Thoracic aorta (tissue), 2 donors: ENCODE measurements at regions not wholly inside any gene's neighbourhood (a gene's known extent, or its start where the extent isn't known, plus 50 kb on each side); places are given as distances from the start of the nearest gene placed in this dataset.

Source experiments
- ATAC-seq: fragments of 150-250 bp; one replicate; pipeline ENCODE4 v1.8.0; 2017; ENCODE audit warnings: low read depth; ENCODE audit not compliant: insufficient number of reproducible peaks, low FRiP score
- DNase-seq: peaks from one replicate; pipeline ENCODE4 v3.0.0-alpha.2; 2020; ENCODE audit warnings: low spot score
- H3K27ac ChIP-seq, 2 donors: fragments of 200-600 bp; sonication (generic); 1 replicate in 1 of 2; 2 replicates in 1 of 2; pipeline ENCODE4 v1.5.1; 2016; ENCODE audit warnings: mild to moderate bottlenecking in 2 of 2, moderate library complexity in 2 of 2
- H3K27me3 ChIP-seq: fragments of 200-600 bp; sonication (generic); replicated peaks from 2 replicates; pipeline ENCODE4 v1.6.0; 2016; ENCODE audit warnings: mild to moderate bottlenecking; ENCODE audit not compliant: insufficient read depth
- H3K36me3 ChIP-seq: fragments of 200-600 bp; sonication (generic); one replicate; pipeline ENCODE4 v1.5.1; 2016
- H3K4me1 ChIP-seq, 2 donors: fragments of 200-600 bp; sonication (generic); 1 replicate in 1 of 2; 2 replicates in 1 of 2; pipeline versions ENCODE4 v1.5.1 to v1.6.0; 2016; ENCODE audit warnings: low read depth in 2 of 2, mild to moderate bottlenecking in 1 of 2; ENCODE audit not compliant: control insufficient read depth in 1 of 2
- H3K4me3 ChIP-seq: fragments of 200-600 bp; sonication (generic); 2 replicates; pipeline ENCODE4 v1.5.1; 2016; ENCODE audit warnings: mild to moderate bottlenecking
- H3K9me3 ChIP-seq: fragments of 200-600 bp; sonication (generic); 2 replicates; pipeline ENCODE4 v1.5.1; 2016
- TF ChIP-seq, protein P1 (sequence below): fragments of 200-600 bp; sonication (generic); IDR thresholded peaks from one replicate; pipeline ENCODE4 v1.5.1; 2019; ENCODE audit warnings: antibody characterized with exemption

DNA sequence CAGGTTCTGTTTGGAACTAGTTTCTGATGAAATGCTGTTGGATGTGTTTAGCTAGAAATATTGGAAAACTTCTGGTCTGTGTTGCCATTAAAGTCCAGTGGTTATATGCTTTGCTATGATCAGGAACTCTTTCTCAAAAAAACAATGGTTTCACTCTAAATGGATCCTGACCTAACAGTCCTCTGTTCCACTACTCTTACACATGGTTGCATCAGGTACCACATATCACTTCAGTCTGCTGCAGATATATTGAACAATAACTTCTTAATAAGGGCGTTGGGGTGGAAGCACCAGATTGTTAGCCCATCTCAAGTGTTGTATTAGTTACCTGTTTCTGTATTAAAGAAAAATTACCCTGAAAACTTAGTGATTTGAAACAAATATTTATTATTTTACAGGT lies 676.6 kb upstream of the GCFC2 start:
- TF ChIP-seq, protein P1, sequence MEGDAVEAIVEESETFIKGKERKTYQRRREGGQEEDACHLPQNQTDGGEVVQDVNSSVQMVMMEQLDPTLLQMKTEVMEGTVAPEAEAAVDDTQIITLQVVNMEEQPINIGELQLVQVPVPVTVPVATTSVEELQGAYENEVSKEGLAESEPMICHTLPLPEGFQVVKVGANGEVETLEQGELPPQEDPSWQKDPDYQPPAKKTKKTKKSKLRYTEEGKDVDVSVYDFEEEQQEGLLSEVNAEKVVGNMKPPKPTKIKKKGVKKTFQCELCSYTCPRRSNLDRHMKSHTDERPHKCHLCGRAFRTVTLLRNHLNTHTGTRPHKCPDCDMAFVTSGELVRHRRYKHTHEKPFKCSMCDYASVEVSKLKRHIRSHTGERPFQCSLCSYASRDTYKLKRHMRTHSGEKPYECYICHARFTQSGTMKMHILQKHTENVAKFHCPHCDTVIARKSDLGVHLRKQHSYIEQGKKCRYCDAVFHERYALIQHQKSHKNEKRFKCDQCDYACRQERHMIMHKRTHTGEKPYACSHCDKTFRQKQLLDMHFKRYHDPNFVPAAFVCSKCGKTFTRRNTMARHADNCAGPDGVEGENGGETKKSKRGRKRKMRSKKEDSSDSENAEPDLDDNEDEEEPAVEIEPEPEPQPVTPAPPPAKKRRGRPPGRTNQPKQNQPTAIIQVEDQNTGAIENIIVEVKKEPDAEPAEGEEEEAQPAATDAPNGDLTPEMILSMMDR, result no peak
- no peak for ATAC-seq
- no peaks in the 10 kb centered on the region for H3K36me3 ChIP-seq
- H3K4me3 ChIP-seq, result no peak overlapping the region
- no peaks in the 10 kb centered on the region for H3K27me3 ChIP-seq
- no peak for DNase-seq
- H3K4me1 ChIP-seq, result no peaks in the 10 kb centered on the region
- no peaks in the 10 kb centered on the region for H3K9me3 ChIP-seq
- no peak overlapping the region for H3K27ac ChIP-seq

GRCh38 chr2:76385943-76386342 lies 675.2 kb upstream of the GCFC2 start:
- DNase-seq (no peak), ATAC-seq (no peak)
- H3K4me1 ChIP-seq, result no peaks in the 10 kb centered on the region
- H3K36me3 ChIP-seq, result no peaks in the 10 kb centered on the region
- TF ChIP-seq, protein P1, result no peak
- H3K4me3 ChIP-seq, result no peak overlapping the region
- H3K9me3 ChIP-seq, result no peaks in the 10 kb centered on the region
- H3K27ac ChIP-seq, result no peak overlapping the region
- H3K27me3 ChIP-seq, result no peaks in the 10 kb centered on the region

GRCh38 chr2:76381624-76382023 lies 670.9 kb upstream of the GCFC2 start:
- H3K4me1 ChIP-seq, result no peaks in the 10 kb centered on the region
- no peaks in the 10 kb centered on the region for H3K9me3 ChIP-seq
- TF ChIP-seq, protein P1, result no peak
- H3K27me3 ChIP-seq, result no peaks in the 10 kb centered on the region
- no peak overlapping the region for H3K4me3 ChIP-seq
- no peak overlapping the region for H3K27ac ChIP-seq
- DNase-seq (no peak), ATAC-seq (no peak)
- H3K36me3 ChIP-seq, result no peaks in the 10 kb centered on the region

DNA sequence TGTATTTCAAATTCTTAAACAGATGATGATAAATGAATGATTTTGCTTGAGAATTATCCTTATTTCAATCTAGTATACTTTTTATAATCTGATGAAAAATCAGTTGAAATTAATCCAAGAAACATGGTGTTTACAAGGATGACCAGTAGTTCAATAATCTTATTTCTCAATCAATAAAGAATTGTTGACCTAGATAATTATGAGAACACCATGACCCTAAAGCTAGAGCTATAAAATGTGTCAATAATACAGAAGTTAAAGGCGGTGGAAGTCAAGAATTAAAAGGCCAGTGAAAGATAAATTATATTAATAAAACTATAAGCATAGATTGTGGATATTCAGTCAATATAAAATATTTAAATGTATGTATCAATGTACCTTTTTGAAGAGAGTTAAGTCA lies 667.4 kb upstream of the GCFC2 start:
- TF ChIP-seq, protein P1, result no peak

DNA sequence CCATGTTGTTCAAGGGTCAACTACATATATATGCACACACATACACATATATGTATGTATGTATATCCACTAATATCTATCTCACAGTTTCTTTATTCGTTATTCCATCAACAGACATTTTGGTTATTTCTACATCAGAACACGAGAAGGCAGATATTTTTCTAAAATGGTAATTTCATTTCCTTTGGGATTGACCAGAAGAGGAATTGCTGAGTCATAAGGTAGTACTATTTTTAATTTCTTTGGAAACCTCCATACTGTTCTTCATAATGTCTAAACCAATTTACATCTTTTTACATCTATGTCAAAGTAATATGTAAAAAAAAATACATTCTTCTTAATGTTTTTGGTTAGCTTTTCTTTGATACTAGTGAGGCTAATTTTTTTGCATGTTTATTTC lies 630.7 kb upstream of the GCFC2 start:
- ATAC-seq (no peak), DNase-seq (no peak)
- Histone ChIP-seq H3K27ac (no peak overlapping the region), H3K36me3 (no peaks in the 10 kb centered on the region), H3K27me3 (no peaks in the 10 kb centered on the region), H3K4me1 (no peaks in the 10 kb centered on the region), H3K9me3 (no peaks in the 10 kb centered on the region), H3K4me3 (no peak overlapping the region)
- TF ChIP-seq, protein P1, result no peak

More for the DNA sequence above, 667.4 kb upstream of the GCFC2 start:
- Histone ChIP-seq H3K27ac (no peak overlapping the region), H3K27me3 (no peaks in the 10 kb centered on the region), H3K36me3 (no peaks in the 10 kb centered on the region), H3K4me1 (no peaks in the 10 kb centered on the region), H3K9me3 (no peaks in the 10 kb centered on the region), H3K4me3 (no peak overlapping the region)
- DNase-seq (no peak), ATAC-seq (no peak)
